ENCODE measurements at regions not wholly inside any gene's neighbourhood (a gene's known extent, or its start where the extent isn't known, plus 50 kb on each side); places are given as distances from the start of the nearest gene placed in this dataset.
"Not testable (repeated sequence)": the region's sequence is repeated elsewhere in the genome, so short reads cannot be mapped to it uniquely, and the experiment has no call there.

DNA sequence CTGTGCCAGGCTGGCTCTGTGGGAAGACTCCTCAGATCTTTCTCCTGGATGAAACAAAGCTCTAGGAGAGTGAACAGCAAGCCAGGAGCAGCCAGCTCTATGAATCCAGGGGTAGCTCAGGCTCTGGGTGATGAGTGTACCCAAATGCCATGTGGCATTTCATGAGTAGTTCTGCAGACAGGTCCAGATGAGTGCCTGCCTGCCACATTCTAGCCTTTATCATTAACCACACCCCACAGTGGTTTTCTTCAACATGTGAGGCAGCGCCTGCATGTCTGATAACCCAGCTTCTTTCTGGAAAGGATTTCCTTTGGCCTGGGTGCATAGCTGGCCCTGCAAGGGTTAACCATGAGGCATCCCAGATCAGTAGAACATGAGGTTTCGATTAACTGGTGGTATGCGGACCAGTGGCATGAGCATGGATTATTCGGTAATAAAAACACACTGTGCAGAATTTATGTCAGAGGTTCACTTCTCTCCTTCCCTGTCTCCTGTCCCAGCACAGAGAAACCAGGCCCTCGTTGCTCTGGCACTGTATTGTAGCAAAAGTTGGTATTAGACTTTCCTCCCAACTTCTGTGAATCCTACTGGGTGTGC is 381.9 kb upstream of the ZNF462 start:
- TF ChIP-seq, protein P1, sequence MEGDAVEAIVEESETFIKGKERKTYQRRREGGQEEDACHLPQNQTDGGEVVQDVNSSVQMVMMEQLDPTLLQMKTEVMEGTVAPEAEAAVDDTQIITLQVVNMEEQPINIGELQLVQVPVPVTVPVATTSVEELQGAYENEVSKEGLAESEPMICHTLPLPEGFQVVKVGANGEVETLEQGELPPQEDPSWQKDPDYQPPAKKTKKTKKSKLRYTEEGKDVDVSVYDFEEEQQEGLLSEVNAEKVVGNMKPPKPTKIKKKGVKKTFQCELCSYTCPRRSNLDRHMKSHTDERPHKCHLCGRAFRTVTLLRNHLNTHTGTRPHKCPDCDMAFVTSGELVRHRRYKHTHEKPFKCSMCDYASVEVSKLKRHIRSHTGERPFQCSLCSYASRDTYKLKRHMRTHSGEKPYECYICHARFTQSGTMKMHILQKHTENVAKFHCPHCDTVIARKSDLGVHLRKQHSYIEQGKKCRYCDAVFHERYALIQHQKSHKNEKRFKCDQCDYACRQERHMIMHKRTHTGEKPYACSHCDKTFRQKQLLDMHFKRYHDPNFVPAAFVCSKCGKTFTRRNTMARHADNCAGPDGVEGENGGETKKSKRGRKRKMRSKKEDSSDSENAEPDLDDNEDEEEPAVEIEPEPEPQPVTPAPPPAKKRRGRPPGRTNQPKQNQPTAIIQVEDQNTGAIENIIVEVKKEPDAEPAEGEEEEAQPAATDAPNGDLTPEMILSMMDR (IDR thresholded peaks at IDR 0.05; ENCODE audit: low read depth, low read length, missing control alignments), result no peak
- no peak overlapping the region for H3K4me3 ChIP-seq (replicated peaks; ENCODE audit: low read depth, low read length)
- DNase-seq (ENCODE audit: extremely low read depth, low read depth), result peak; percentile 69

DNA sequence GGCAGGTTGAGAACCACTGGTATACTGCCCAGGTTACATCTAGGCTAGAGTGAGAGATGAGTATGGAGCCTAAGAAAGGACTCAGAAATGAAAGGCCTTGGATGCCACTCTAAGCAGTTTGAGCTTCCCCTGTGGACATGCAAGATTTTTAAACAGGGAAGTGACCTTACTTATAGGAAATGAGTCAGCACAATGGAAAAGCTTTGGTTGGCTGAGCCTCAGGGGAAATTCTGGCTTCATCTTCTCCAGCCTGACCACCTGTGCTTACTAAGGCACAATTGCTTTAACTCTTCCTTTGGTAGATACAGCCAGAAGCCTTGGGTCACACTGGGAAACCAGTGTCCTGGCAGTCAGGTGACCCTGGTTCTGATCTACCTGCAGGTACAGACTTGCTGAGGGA is 380.2 kb upstream of the ZNF462 start:
- DNase-seq (ENCODE audit: extremely low read depth, low read depth), result peak; percentile 56

DNA sequence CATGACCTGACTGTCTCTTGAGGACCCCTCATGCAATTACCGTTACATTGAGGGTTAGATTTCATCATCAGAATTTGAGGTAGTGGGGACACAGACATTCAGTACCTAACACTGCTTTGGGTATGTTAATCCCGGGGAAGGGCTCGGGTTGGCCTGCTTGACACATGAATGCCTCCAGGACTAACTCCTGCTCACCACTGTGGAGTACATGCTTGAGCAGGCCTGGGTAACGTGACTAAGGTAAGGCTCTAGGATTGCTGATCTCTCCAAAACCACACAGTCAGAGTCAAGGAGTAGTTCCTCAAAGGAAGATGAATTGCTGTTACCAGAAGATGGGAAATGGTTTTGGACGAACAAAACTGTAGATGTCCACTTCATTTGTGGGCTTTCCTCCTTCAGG is 376.3 kb upstream of the ZNF462 start:
- H3K4me3 ChIP-seq (replicated peaks; ENCODE audit: low read depth, low read length), result no peak overlapping the region
- DNase-seq (ENCODE audit: extremely low read depth, low read depth), result no peak
- TF ChIP-seq, protein P1 (IDR thresholded peaks at IDR 0.05; ENCODE audit: low read depth, low read length, missing control alignments), result no peak

More for the DNA sequence above, 380.2 kb upstream of the ZNF462 start:
- TF ChIP-seq, protein P1 (IDR thresholded peaks at IDR 0.05; ENCODE audit: low read depth, low read length, missing control alignments), result no peak
- no peak overlapping the region for H3K4me3 ChIP-seq (replicated peaks; ENCODE audit: low read depth, low read length)

GRCh38 chr9:106487266-106487665 is 375.7 kb upstream of the ZNF462 start:
- no peak for DNase-seq (ENCODE audit: extremely low read depth, low read depth)
- no peak overlapping the region for H3K4me3 ChIP-seq (replicated peaks; ENCODE audit: low read depth, low read length)
- TF ChIP-seq, protein P1 (IDR thresholded peaks at IDR 0.05; ENCODE audit: low read depth, low read length, missing control alignments), result no peak

GRCh38 chr9:106492126-106492525 is 370.8 kb upstream of the ZNF462 start:
- H3K4me3 ChIP-seq (replicated peaks; ENCODE audit: low read depth, low read length); DNase-seq (ENCODE audit: extremely low read depth, low read depth): not testable (repeated sequence)

GRCh38 chr9:106500171-106500570 is 362.8 kb upstream of the ZNF462 start:
- H3K4me3 ChIP-seq (replicated peaks; ENCODE audit: low read depth, low read length), result no peak overlapping the region
- TF ChIP-seq, protein P1 (IDR thresholded peaks at IDR 0.05; ENCODE audit: low read depth, low read length, missing control alignments), result no peak
- DNase-seq (ENCODE audit: extremely low read depth, low read depth), result no peak

- not testable (repeated sequence) for DNase-seq (ENCODE audit: extremely low read depth, low read depth); H3K4me3 ChIP-seq (replicated peaks; ENCODE audit: low read depth, low read length)
These were observed 361.8 kb upstream of the ZNF462 start for GRCh38 chr9:106501210-106501609.

GRCh38 chr9:106502930-106503329 is 360.0 kb upstream of the ZNF462 start:
- TF ChIP-seq, protein P1 (IDR thresholded peaks at IDR 0.05; ENCODE audit: low read depth, low read length, missing control alignments), result no peak
- no peak overlapping the region for H3K4me3 ChIP-seq (replicated peaks; ENCODE audit: low read depth, low read length)
- no peak for DNase-seq (ENCODE audit: extremely low read depth, low read depth)
